NB4 (cell line): ENCODE measurements at regions not wholly inside any gene's neighbourhood (a gene's known extent, or its start where the extent isn't known, plus 50 kb on each side); places are given as distances from the start of the nearest gene placed in this dataset.

ENCODE experiments used
- CTCF ChIP-seq: IDR thresholded peaks from one replicate; pipeline ENCODE4 v1.5.1; 2012; ENCODE audit warnings: low read depth, low read length
- MAX ChIP-seq: IDR thresholded peaks from 2 replicates; pipeline ENCODE4 v1.6.1; 2011; ENCODE audit warnings: low read depth, low read length

- TF ChIP-seq CTCF (no peak), MAX (no peak)
Observed at GRCh38 chr6:130274007-130274406, 51.3 kb upstream of the SAMD3 start.
